ENCODE measurements at regions not wholly inside any gene's neighbourhood (a gene's known extent, or its start where the extent isn't known, plus 50 kb on each side); places are given as distances from the start of the nearest gene placed in this dataset.

- TF ChIP-seq, protein P1, sequence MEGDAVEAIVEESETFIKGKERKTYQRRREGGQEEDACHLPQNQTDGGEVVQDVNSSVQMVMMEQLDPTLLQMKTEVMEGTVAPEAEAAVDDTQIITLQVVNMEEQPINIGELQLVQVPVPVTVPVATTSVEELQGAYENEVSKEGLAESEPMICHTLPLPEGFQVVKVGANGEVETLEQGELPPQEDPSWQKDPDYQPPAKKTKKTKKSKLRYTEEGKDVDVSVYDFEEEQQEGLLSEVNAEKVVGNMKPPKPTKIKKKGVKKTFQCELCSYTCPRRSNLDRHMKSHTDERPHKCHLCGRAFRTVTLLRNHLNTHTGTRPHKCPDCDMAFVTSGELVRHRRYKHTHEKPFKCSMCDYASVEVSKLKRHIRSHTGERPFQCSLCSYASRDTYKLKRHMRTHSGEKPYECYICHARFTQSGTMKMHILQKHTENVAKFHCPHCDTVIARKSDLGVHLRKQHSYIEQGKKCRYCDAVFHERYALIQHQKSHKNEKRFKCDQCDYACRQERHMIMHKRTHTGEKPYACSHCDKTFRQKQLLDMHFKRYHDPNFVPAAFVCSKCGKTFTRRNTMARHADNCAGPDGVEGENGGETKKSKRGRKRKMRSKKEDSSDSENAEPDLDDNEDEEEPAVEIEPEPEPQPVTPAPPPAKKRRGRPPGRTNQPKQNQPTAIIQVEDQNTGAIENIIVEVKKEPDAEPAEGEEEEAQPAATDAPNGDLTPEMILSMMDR (IDR thresholded peaks at IDR 0.05; ENCODE audit: insufficient read depth, low read length) = no peak
- no peak overlapping the region for H3K4me3 ChIP-seq (ENCODE audit: low read depth, low read length)
- no peak for DNase-seq (ENCODE audit: low read depth)
These were observed 367.9 kb downstream of the FAM133A start for GRCh38 chrX:94041881-94042280.

DNA sequence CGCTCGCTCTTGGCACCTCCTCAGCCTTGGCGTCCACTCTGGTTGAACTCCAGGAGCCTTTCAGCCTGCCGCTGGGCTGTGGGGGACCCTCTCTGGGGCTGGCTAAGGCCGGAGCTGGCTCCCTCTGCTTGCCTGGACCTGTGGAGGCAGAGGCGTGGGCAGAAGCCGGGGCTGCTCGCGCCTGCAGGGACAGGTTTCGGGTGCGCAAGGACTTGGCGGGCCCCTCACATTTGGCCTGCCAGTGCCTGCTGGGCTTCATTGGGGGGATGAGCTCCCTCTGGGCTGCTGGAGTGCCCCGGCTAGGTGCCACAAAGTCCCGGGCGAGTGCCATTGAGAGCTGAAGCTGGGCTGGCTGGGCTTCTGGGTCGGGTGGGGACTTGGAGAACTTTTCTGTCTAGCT lies 371.7 kb downstream of the FAM133A start:
- no peak for DNase-seq (ENCODE audit: low read depth)
- TF ChIP-seq, protein P1 (IDR thresholded peaks at IDR 0.05; ENCODE audit: insufficient read depth, low read length) = no peak
- no peak overlapping the region for H3K4me3 ChIP-seq (ENCODE audit: low read depth, low read length)

DNA sequence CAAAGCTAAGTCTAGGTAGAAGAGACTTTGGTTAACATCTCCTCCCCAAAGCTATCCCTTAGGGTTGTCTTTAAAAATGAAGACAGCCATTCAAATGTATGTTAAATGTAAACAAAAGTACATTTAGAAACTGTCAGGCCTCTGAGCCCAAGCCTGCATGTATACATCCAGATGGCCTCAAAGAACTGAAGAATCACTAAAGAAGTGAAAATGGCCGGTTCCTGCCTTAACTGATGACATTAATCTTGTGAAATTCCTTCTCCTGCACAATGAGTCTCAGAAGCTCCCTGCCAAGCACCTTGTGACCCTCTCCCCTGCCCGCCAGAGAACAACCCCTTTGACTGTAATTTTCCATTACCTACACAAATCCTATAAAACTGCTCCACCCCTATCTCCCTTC lies 377.9 kb downstream of the FAM133A start:
- TF ChIP-seq, protein P1 (IDR thresholded peaks at IDR 0.05; ENCODE audit: insufficient read depth, low read length) = no peak
- no peak for DNase-seq (ENCODE audit: low read depth)
- H3K4me3 ChIP-seq (ENCODE audit: low read depth, low read length) = no peak overlapping the region

GRCh38 chrX:94053575-94053974 lies 379.6 kb downstream of the FAM133A start:
- no peak for DNase-seq (ENCODE audit: low read depth)
- no peak overlapping the region for H3K4me3 ChIP-seq (ENCODE audit: low read depth, low read length)
- TF ChIP-seq, protein P1 (IDR thresholded peaks at IDR 0.05; ENCODE audit: insufficient read depth, low read length) = no peak

DNA sequence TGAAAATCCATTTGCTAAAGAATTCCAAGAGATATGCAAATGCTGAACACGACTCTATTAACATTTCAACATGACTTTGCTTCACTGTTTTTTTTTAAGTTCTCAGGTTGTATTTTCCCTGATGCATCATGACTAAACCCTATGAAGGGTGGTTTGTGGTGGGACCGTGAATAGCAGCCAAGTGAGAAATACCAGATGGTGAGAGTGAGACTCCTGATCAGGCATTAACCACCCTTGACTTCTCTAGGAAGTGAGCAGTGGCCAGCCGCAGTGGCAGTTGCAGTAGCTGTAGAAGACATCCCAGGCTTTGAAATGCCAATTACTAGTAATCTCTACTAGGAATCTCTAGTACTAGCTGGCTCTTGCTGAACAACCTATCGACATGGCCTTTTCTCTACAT lies 383.4 kb downstream of the FAM133A start:
- TF ChIP-seq, protein P1 (IDR thresholded peaks at IDR 0.05; ENCODE audit: insufficient read depth, low read length) = no peak
- DNase-seq (ENCODE audit: low read depth) = no peak
- H3K4me3 ChIP-seq (ENCODE audit: low read depth, low read length) = no peak overlapping the region

GRCh38 chrX:94058728-94059382 lies 384.8 kb downstream of the FAM133A start:
- peak; percentile 1 for DNase-seq (ENCODE audit: low read depth)
- H3K4me3 ChIP-seq (ENCODE audit: low read depth, low read length) = no peak overlapping the region
- TF ChIP-seq, protein P1 (IDR thresholded peaks at IDR 0.05; ENCODE audit: insufficient read depth, low read length) = peak; percentile 53

- TF ChIP-seq, protein P1 (IDR thresholded peaks at IDR 0.05; ENCODE audit: insufficient read depth, low read length) = no peak
- no peak overlapping the region for H3K4me3 ChIP-seq (ENCODE audit: low read depth, low read length)
- no peak for DNase-seq (ENCODE audit: low read depth)
These were observed 391.1 kb downstream of the FAM133A start for GRCh38 chrX:94065091-94065490.

Data from fibroblast of the aortic adventitia (primary cell).